Hepatocyte (in vitro differentiated cells): ENCODE measurements at regions not wholly inside any gene's neighbourhood (a gene's known extent, or its start where the extent isn't known, plus 50 kb on each side); places are given as distances from the start of the nearest gene placed in this dataset.
A peak's percentile ranks its signal among the peaks of the same experiment; 100 is the strongest.

ENCODE experiments used
- DNase-seq: peaks from one replicate; pipeline ENCODE4 v3.0.0-alpha.2; 2016; ENCODE audit warnings: low spot score
- H2AFZ ChIP-seq: fragments of 200-600 bp; sonication (generic); 2 replicates; pipeline ENCODE4 v1.6.0; 2016; ENCODE audit warnings: antibody characterized with exemption, mild to moderate bottlenecking
- H3K27ac ChIP-seq: fragments of 200-600 bp; sonication (generic); 2 replicates; pipeline ENCODE4 v1.5.1; 2016; ENCODE audit warnings: mild to moderate bottlenecking
- H3K27me3 ChIP-seq: fragments of 200-600 bp; sonication (generic); 2 replicates; pipeline ENCODE4 v1.6.1; 2016
- H3K36me3 ChIP-seq: fragments of 200-600 bp; sonication (generic); replicated peaks from 2 replicates; pipeline ENCODE4 v1.5.1; 2016; ENCODE audit warnings: low read depth; ENCODE audit not compliant: insufficient read depth
- H3K4me1 ChIP-seq: fragments of 200-600 bp; sonication (generic); 2 replicates; pipeline ENCODE4 v1.5.1; 2016; ENCODE audit warnings: mild to moderate bottlenecking, moderate library complexity; ENCODE audit not compliant: insufficient read depth
- H3K4me2 ChIP-seq: fragments of 200-600 bp; sonication (generic); 2 replicates; pipeline ENCODE4 v1.6.0; 2016
- H3K4me3 ChIP-seq: fragments of 200-600 bp; sonication (generic); 2 replicates; pipeline ENCODE4 v1.5.1; 2016; ENCODE audit warnings: mild to moderate bottlenecking
- H3K79me2 ChIP-seq: fragments of 200-600 bp; sonication (generic); 2 replicates; pipeline ENCODE4 v1.6.0; 2017; ENCODE audit warnings: mild to moderate bottlenecking
- H3K9me2 ChIP-seq: fragments of 200-600 bp; sonication (generic); replicated peaks from 2 replicates; pipeline ENCODE4 v1.6.0; 2017; ENCODE audit warnings: mild to moderate bottlenecking; ENCODE audit not compliant: insufficient read depth
- H3K9me3 ChIP-seq: fragments of 200-600 bp; sonication (generic); 2 replicates; pipeline ENCODE4 v1.5.1; 2016; ENCODE audit warnings: low read depth, mild to moderate bottlenecking
- H4K20me1 ChIP-seq: fragments of 200-600 bp; sonication (generic); 2 replicates; pipeline ENCODE4 v1.6.0; 2016; ENCODE audit warnings: mild to moderate bottlenecking; ENCODE audit not compliant: insufficient read depth, poor library complexity, severe bottlenecking
- EZH2 ChIP-seq: fragments of 200-600 bp; sonication (generic); IDR thresholded peaks from 2 replicates; pipeline ENCODE4 v1.6.1; 2016; ENCODE audit warnings: antibody characterized with exemption, mild to moderate bottlenecking, borderline replicate concordance
- EZH2phosphoT487 ChIP-seq: fragments of 200-600 bp; sonication (generic); IDR thresholded peaks from one replicate; pipeline ENCODE4 v1.6.1; 2018; ENCODE audit warnings: antibody characterized with exemption, mild to moderate bottlenecking, low read depth, moderate library complexity; ENCODE audit not compliant: unreplicated experiment, severe bottlenecking
- WGBS: methylation state at CpG from one replicate; pipeline ENCODE4 v1.1.6; 2016; ENCODE audit warnings: low lambda C conversion rate; ENCODE audit errors: missing lambda C conversion rate; 5-methylcytosine and 5-hydroxymethylcytosine counted together
- TF ChIP-seq, protein P1 (sequence below): fragments of 200-600 bp; sonication (generic); IDR thresholded peaks from 2 replicates; pipeline ENCODE4 v1.5.1; 2016; ENCODE audit warnings: antibody characterized with exemption, mild to moderate bottlenecking; ENCODE audit not compliant: poor library complexity

DNA sequence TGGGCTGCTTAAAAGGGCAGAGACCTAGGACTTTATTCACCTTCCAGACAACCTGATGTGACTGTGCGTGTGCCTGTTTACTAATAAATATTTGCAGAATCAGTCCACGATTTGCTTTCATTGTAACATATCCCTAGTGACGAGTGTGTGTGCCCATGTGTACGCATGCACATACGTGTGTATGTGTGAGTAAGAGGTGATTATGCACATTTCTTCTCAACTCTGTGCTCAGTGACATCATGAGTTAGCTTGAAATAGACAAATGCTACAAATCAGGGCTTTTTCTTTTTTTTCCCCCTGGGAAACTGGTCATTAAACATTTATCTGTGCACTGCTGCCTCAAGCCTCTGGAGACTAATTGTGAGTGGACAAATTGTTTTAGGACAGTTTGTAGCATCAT lies 242.6 kb upstream of the SOX4 start:
- H3K4me1 ChIP-seq: peaks cover 19% of the 10 kb centered on the region
- TF ChIP-seq, protein P1, sequence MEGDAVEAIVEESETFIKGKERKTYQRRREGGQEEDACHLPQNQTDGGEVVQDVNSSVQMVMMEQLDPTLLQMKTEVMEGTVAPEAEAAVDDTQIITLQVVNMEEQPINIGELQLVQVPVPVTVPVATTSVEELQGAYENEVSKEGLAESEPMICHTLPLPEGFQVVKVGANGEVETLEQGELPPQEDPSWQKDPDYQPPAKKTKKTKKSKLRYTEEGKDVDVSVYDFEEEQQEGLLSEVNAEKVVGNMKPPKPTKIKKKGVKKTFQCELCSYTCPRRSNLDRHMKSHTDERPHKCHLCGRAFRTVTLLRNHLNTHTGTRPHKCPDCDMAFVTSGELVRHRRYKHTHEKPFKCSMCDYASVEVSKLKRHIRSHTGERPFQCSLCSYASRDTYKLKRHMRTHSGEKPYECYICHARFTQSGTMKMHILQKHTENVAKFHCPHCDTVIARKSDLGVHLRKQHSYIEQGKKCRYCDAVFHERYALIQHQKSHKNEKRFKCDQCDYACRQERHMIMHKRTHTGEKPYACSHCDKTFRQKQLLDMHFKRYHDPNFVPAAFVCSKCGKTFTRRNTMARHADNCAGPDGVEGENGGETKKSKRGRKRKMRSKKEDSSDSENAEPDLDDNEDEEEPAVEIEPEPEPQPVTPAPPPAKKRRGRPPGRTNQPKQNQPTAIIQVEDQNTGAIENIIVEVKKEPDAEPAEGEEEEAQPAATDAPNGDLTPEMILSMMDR: no peak
- TF ChIP-seq EZH2phosphoT487: no peak
- no peak for TF ChIP-seq EZH2
- H3K4me2 ChIP-seq: no peak overlapping the region
- no peaks in the 10 kb centered on the region for H4K20me1 ChIP-seq
- H3K79me2 ChIP-seq: no peaks in the 10 kb centered on the region
- no peak overlapping the region for H3K4me3 ChIP-seq
- no peak overlapping the region for H2AFZ ChIP-seq
- no peaks in the 10 kb centered on the region for H3K9me2 ChIP-seq
- no peak for DNase-seq
- H3K27me3 ChIP-seq: no peaks in the 10 kb centered on the region
- H3K36me3 ChIP-seq: no peaks in the 10 kb centered on the region
- WGBS: 84% methylated on average over 5 of the region's 5 CpGs
- H3K9me3 ChIP-seq: no peaks in the 10 kb centered on the region
- no peak overlapping the region for H3K27ac ChIP-seq

DNA sequence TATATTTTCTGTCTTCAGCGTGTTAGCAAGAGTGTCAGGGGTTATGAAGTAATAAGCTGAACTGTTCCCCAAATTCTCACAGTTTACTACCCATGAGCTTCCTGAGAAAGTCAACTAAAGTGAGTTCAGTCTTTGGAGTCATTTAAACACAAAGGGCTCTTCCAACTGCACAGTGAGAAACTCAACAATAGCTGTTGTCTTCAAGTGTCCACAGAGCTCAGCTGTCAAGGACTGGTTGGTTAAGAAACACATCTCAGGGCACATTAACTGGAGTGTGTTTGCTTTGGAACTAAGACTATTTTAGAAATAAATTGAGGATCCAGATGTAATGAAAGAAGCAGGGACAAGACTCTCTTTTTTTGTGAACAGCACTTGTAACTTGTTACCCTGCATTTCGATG lies 241.4 kb upstream of the SOX4 start:
- WGBS: 82% methylated on average over 2 of the region's 2 CpGs
- H2AFZ ChIP-seq: no peak overlapping the region
- no peak for DNase-seq

DNA sequence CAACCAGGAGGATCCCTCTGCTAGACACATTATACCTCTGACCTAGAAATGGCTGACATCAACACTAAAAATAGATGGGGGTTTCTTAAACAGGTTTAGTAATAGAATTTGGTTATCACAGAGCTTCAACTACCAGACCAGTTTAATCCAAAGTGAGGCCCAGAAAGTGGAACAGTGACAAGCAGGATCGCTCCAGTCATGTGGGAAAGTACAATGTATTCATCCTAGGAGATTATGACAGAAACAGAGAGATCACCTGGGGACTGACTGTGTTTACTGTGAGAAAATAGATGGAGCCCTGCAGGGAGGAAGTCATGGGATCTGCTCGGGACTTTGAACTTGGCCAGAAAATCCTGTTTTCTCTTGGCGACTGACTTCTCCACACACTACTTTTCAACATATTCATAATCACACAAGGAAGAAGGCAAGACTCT lies 238.7 kb upstream of the SOX4 start:
- Histone ChIP-seq H3K4me3 (no peak overlapping the region), H3K4me1 (peaks cover 13% of the 10 kb centered on the region), H3K9me2 (no peaks in the 10 kb centered on the region), H3K27me3 (no peaks in the 10 kb centered on the region), H3K27ac (peak overlapping the region; percentile 88), H3K36me3 (no peaks in the 10 kb centered on the region), H3K9me3 (no peaks in the 10 kb centered on the region), H2AFZ (no peak overlapping the region), H3K4me2 (peak overlapping the region; percentile 52), H3K79me2 (no peaks in the 10 kb centered on the region), H4K20me1 (no peaks in the 10 kb centered on the region)
- peak; percentile 69 for DNase-seq
- TF ChIP-seq EZH2 (no peak), EZH2phosphoT487 (no peak)
- TF ChIP-seq, protein P1: no peak
- WGBS: 47% methylated on average over 3 of the region's 3 CpGs

More for the DNA sequence above, 241.4 kb upstream of the SOX4 start:
- Histone ChIP-seq H4K20me1 (no peaks in the 10 kb centered on the region), H3K4me1 (peaks cover 19% of the 10 kb centered on the region), H3K36me3 (no peaks in the 10 kb centered on the region), H3K79me2 (no peaks in the 10 kb centered on the region), H3K9me2 (no peaks in the 10 kb centered on the region), H3K27me3 (no peaks in the 10 kb centered on the region), H3K4me3 (no peak overlapping the region), H3K9me3 (no peaks in the 10 kb centered on the region), H3K4me2 (no peak overlapping the region), H3K27ac (no peak overlapping the region)
- TF ChIP-seq EZH2phosphoT487: no peak
- TF ChIP-seq, protein P1: no peak
- TF ChIP-seq EZH2: no peak

DNA sequence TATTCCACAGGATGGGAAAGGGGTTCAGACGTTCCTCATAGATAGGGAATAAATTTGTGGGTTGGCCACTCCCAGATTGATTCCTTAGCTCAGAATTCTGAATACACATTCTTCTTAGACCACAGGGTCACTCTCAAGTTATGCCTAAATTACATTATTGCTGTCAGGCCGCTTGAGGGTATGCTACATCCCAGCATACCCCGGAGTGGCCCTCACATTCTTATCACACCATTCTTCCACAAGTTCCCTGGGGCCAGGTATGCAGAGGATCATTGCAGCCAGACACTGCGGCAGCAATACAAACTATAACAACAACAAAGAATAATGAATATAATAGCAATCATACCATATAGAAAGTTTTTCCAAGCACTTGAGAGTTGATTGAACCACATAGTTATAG lies 237.9 kb upstream of the SOX4 start:
- no peak for DNase-seq
- peak overlapping the region; percentile 88 for H3K27ac ChIP-seq
- H3K4me3 ChIP-seq: no peak overlapping the region
- no peaks in the 10 kb centered on the region for H3K9me3 ChIP-seq
- H3K9me2 ChIP-seq: no peaks in the 10 kb centered on the region
- H3K4me2 ChIP-seq: no peak overlapping the region
- no peak overlapping the region for H2AFZ ChIP-seq
- no peaks in the 10 kb centered on the region for H4K20me1 ChIP-seq
- 62% methylated on average over 4 of the region's 4 CpGs for WGBS
- H3K79me2 ChIP-seq: no peaks in the 10 kb centered on the region
- H3K36me3 ChIP-seq: no peaks in the 10 kb centered on the region
- TF ChIP-seq EZH2 (no peak), EZH2phosphoT487 (no peak)
- TF ChIP-seq, protein P1: no peak
- H3K4me1 ChIP-seq: peaks cover 13% of the 10 kb centered on the region
- no peaks in the 10 kb centered on the region for H3K27me3 ChIP-seq
